Right lobe of liver (tissue), 6 donors: ENCODE measurements at regions not wholly inside any gene's neighbourhood (a gene's known extent, or its start where the extent isn't known, plus 50 kb on each side); places are given as distances from the start of the nearest gene placed in this dataset.

Experiments used
- ATAC-seq, 4 donors: fragments of 200-7000 bp; cut with Tn5 transposase; one replicate each; pipeline ENCODE4 v1.9.1; 2020; ENCODE audit warnings: mild to moderate bottlenecking in 4 of 4, moderate library complexity in 4 of 4
- DNase-seq, 3 donors: peaks; one replicate each; pipeline ENCODE4 v3.0.0-alpha.2; 2020
- H3K27ac ChIP-seq, 3 donors: fragments of 200-600 bp; one replicate each; pipeline ENCODE4 v1.8.0; 2022
- H3K27me3 ChIP-seq, 2 donors: fragments of 200-600 bp; one replicate each; pipeline ENCODE4 v1.8.0; 2022
- H3K36me3 ChIP-seq, 4 donors: fragments of 200-600 bp; sonication (generic) in 1 of 4; one replicate each; pipeline versions ENCODE4 v1.5.1 to v1.8.0; 2017 to 2022; ENCODE audit warnings: control low read depth in 1 of 4
- H3K4me1 ChIP-seq, 4 donors: fragments of 200-600 bp; sonication (generic) in 1 of 4; one replicate each; pipeline versions ENCODE4 v1.5.1 to v1.8.0; 2017 to 2022; ENCODE audit warnings: control low read depth in 1 of 4
- H3K4me3 ChIP-seq, 3 donors: fragments of 200-600 bp; one replicate each; pipeline ENCODE4 v1.8.0; 2022
- H3K9me3 ChIP-seq, 4 donors: fragments of 200-600 bp; sonication (generic) in 1 of 4; one replicate each; pipeline versions ENCODE4 v1.5.1 to v1.8.0; 2017 to 2022; ENCODE audit warnings: control low read depth in 1 of 4
- CTCF ChIP-seq, 4 donors: fragments of 200-600 bp in 3 of 4; fragments of 450-650 bp in 1 of 4; IDR thresholded peaks; one replicate each; pipeline versions ENCODE4 v1.5.1 to v1.8.0; 2016 to 2022; ENCODE audit warnings: antibody characterized with exemption in 4 of 4, mild to moderate bottlenecking in 2 of 4
- POLR2A ChIP-seq: fragments of 450-650 bp; IDR thresholded peaks from one replicate; pipeline ENCODE4 v1.6.1; 2017; ENCODE audit warnings: antibody characterized with exemption, mild to moderate bottlenecking
- WGBS: methylation state at CpG from one replicate; pipeline ENCODE4 v1.1.6; 2018; ENCODE audit warnings: low coverage, low lambda C conversion rate; ENCODE audit not compliant: insufficient coverage; ENCODE audit errors: missing lambda C conversion rate; 5-methylcytosine and 5-hydroxymethylcytosine counted together
- intact Hi-C, 2 donors: fragments of 100-400 bp; cut with DNase I; formaldehyde crosslinking; loops; one replicate each; pipeline versions ENCODE4 v1.11.2 to v1.14.1; 2022
- donor health status: DM: no; HTN: yes; CAD: no.
- donor health status: DM: no; HTN: no; CAD: no.
- donor health status: DM: no; HTN: no; CAD: no.
- donor health status: DM: no; HTN: yes; CAD: no.
- donor health status: DM: no; HTN: yes; CAD: no.

GRCh38 chr5:82793808-82794419 is 283.3 kb downstream of the TMEM167A start:
- no peaks in the 10 kb centered on the region for H3K9me3 ChIP-seq
- no peaks in the 10 kb centered on the region for H3K36me3 ChIP-seq
- peak; percentile 62 to 76 (median 66) for ATAC-seq
- no peak overlapping the region for H3K27ac ChIP-seq
- WGBS = 15% methylated on average over 4 of the region's 4 CpGs
- intact Hi-C loops = loop anchor here in 1 of 2 donors (10.0 kb wide), 1 partner anchor 439 kb away; no protein-coding TSS in a partner anchor
- DNase-seq = no peak
- no peak for TF ChIP-seq POLR2A
- TF ChIP-seq CTCF (IDR thresholded peaks at IDR 0.05) = peak; percentile 61 to 73 (median 68)
- no peaks in the 10 kb centered on the region for H3K4me1 ChIP-seq
- H3K4me3 ChIP-seq = no peak overlapping the region
- H3K27me3 ChIP-seq = no peaks in the 10 kb centered on the region

- intact Hi-C loops = loop anchor here in 1 of 2 donors (10.0 kb wide), 1 partner anchor 437 kb away; no protein-coding TSS in a partner anchor
- H3K27me3 ChIP-seq = no peaks in the 10 kb centered on the region
- DNase-seq (no peak), ATAC-seq (no peak)
- H3K36me3 ChIP-seq = no peaks in the 10 kb centered on the region
- no peak overlapping the region for H3K27ac ChIP-seq
- no peak overlapping the region for H3K4me3 ChIP-seq
- 42% methylated on average over 1 of the region's 1 CpG for WGBS
- TF ChIP-seq POLR2A = no peak
- no peak for TF ChIP-seq CTCF (IDR thresholded peaks at IDR 0.05)
- H3K9me3 ChIP-seq = no peaks in the 10 kb centered on the region
- no peaks in the 10 kb centered on the region for H3K4me1 ChIP-seq
These were observed 285.1 kb downstream of the TMEM167A start for GRCh38 chr5:82792096-82792495.

GRCh38 chr5:82789095-82789494 is 288.1 kb downstream of the TMEM167A start:
- WGBS = 92% methylated on average over 3 of the region's 3 CpGs
- H3K27me3 ChIP-seq = no peaks in the 10 kb centered on the region
- DNase-seq (no peak), ATAC-seq (no peak)
- no peak overlapping the region for H3K27ac ChIP-seq
- peaks cover 0 to 12% (median 0%) of the 10 kb centered on the region in 4 donors for H3K4me1 ChIP-seq
- intact Hi-C loops = no loop called here
- no peaks in the 10 kb centered on the region for H3K36me3 ChIP-seq
- TF ChIP-seq POLR2A = no peak
- TF ChIP-seq CTCF (IDR thresholded peaks at IDR 0.05) = no peak
- H3K4me3 ChIP-seq = no peak overlapping the region
- no peaks in the 10 kb centered on the region for H3K9me3 ChIP-seq

- intact Hi-C loops = no loop called here
These were observed 290.4 kb downstream of the TMEM167A start for GRCh38 chr5:82786748-82787147.

More at GRCh38 chr5:82786748-82787147, 290.4 kb downstream of the TMEM167A start:
- H3K4me3 ChIP-seq = no peak overlapping the region
- no peaks in the 10 kb centered on the region for H3K9me3 ChIP-seq
- DNase-seq = no peak
- ATAC-seq = no peak
- peaks cover 0 to 12% (median 0%) of the 10 kb centered on the region in 4 donors for H3K4me1 ChIP-seq
- WGBS = 92% methylated on average over 3 of the region's 3 CpGs
- no peak overlapping the region for H3K27ac ChIP-seq
- no peaks in the 10 kb centered on the region for H3K27me3 ChIP-seq
- H3K36me3 ChIP-seq = no peaks in the 10 kb centered on the region
- TF ChIP-seq CTCF (IDR thresholded peaks at IDR 0.05) = no peak
- TF ChIP-seq POLR2A = no peak
